M059J (cell line): ENCODE measurements at regions not wholly inside any gene's neighbourhood (a gene's known extent, or its start where the extent isn't known, plus 50 kb on each side); places are given as distances from the start of the nearest gene placed in this dataset.
"Not testable (repeated sequence)": the region's sequence is repeated elsewhere in the genome, so short reads cannot be mapped to it uniquely, and the experiment has no call there.

Source experiments
- DNase-seq: peaks from one replicate; pipeline ENCODE4 v3.0.0-alpha.2; 2012; ENCODE audit warnings: low read depth

- DNase-seq, result not testable (repeated sequence)
Observed at GRCh38 chr1:99444211-99444927, 180.1 kb downstream of the PLPPR4 start.

- DNase-seq, result no peak
Observed at GRCh38 chr1:99445071-99445470, 180.8 kb downstream of the PLPPR4 start.

GRCh38 chr1:99445486-99445885, 181.2 kb downstream of the PLPPR4 start:
- DNase-seq, result peak; percentile 33

GRCh38 chr1:99447721-99448120, 183.4 kb downstream of the PLPPR4 start:
- DNase-seq, result peak; percentile 29

- no peak for DNase-seq
Observed at GRCh38 chr1:99455760-99456159, 190.2 kb upstream of the PALMD start.

- DNase-seq, result peak; percentile 79
Observed at GRCh38 chr1:99456536-99456935, 189.4 kb upstream of the PALMD start.

GRCh38 chr1:99457381-99458165, 188.3 kb upstream of the PALMD start:
- peak; percentile 94 for DNase-seq

- DNase-seq, result no peak
Observed at GRCh38 chr1:99461499-99461898, 184.4 kb upstream of the PALMD start.

- no peak for DNase-seq
Observed at GRCh38 chr1:99464738-99465137, 181.2 kb upstream of the PALMD start.

GRCh38 chr1:99465176-99465900, 180.6 kb upstream of the PALMD start:
- peak; percentile 92 for DNase-seq

GRCh38 chr1:99467645-99468044, 178.3 kb upstream of the PALMD start:
- DNase-seq, result no peak

GRCh38 chr1:99469550-99469971, 176.4 kb upstream of the PALMD start:
- peak; percentile 51 for DNase-seq

GRCh38 chr1:99472893-99473292, 173.0 kb upstream of the PALMD start:
- no peak for DNase-seq

- DNase-seq, result no peak
Observed at GRCh38 chr1:99474350-99474893, 171.5 kb upstream of the PALMD start.

- DNase-seq, result no peak
Observed at GRCh38 chr1:99476058-99476457, 169.9 kb upstream of the PALMD start.

GRCh38 chr1:99481391-99481996, 164.4 kb upstream of the PALMD start:
- DNase-seq, result peak; percentile 75

GRCh38 chr1:99482286-99482685, 163.6 kb upstream of the PALMD start:
- DNase-seq, result no peak

- no peak for DNase-seq
Observed at GRCh38 chr1:99482750-99483149, 163.2 kb upstream of the PALMD start.

GRCh38 chr1:99490031-99490430, 155.9 kb upstream of the PALMD start:
- no peak for DNase-seq

GRCh38 chr1:99496067-99496466, 149.8 kb upstream of the PALMD start:
- DNase-seq, result peak; percentile 48

- no peak for DNase-seq
Observed at GRCh38 chr1:99497690-99498089, 148.2 kb upstream of the PALMD start.

GRCh38 chr1:99500541-99500940, 145.4 kb upstream of the PALMD start:
- DNase-seq, result no peak
